ENCODE measurements at regions not wholly inside any gene's neighbourhood (a gene's known extent, or its start where the extent isn't known, plus 50 kb on each side); places are given as distances from the start of the nearest gene placed in this dataset.

DNA sequence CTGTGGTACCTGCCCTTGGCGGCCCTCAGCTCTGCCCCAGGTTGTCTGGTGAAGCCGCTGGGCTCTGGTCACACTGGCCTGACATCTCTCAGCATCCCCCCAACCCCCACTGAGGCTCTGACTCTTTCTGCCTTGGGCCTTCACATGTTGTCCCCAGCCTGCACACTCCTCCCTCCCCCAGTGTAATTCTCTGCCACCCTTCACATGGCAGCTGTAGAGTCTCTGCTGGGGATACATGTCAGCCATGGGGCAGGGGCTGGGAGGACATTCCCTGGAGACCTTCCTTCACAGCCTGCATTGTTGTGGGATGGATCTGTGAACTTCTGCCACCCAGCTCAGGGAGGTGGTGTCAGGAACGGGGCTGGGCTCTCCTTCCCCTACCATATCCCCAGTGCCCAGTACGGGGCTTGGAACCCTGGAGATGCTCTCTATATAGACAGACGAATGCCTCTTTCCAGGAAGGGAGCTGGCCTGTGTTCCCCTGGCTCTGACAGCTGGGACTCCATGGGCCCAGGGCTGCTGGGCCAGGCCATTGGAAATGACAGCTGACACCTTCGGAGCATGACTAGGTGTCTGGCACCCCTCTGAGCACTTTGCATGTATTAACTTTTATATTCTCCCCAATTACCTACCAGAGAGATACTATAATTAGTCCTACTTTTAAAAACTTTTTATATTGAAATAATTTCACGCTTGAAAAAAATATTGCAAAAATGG, 151.5 kb downstream of the INHBB start:
- peaks cover 9% of the 10 kb centered on the region for H3K27me3 Mint-ChIP-seq
- no peak overlapping the region for H3K4me3 Mint-ChIP-seq
- no peaks in the 10 kb centered on the region for H3K36me3 Mint-ChIP-seq
- H3K27ac Mint-ChIP-seq: no peak overlapping the region
- H3K9me3 Mint-ChIP-seq: no peaks in the 10 kb centered on the region
- peaks cover 0 to 2% (median 0%) of the 10 kb centered on the region in 3 donors for H3K4me1 Mint-ChIP-seq

- Mint-ChIP-seq H3K4me3 (no peak overlapping the region), H3K27me3 (peaks cover 9% of the 10 kb centered on the region), H3K4me1 (no peaks in the 10 kb centered on the region), H3K27ac (no peak overlapping the region), H3K9me3 (no peaks in the 10 kb centered on the region), H3K36me3 (no peaks in the 10 kb centered on the region)
These were observed 152.2 kb downstream of the INHBB start for GRCh38 chr2:120498121-120498520.

DNA sequence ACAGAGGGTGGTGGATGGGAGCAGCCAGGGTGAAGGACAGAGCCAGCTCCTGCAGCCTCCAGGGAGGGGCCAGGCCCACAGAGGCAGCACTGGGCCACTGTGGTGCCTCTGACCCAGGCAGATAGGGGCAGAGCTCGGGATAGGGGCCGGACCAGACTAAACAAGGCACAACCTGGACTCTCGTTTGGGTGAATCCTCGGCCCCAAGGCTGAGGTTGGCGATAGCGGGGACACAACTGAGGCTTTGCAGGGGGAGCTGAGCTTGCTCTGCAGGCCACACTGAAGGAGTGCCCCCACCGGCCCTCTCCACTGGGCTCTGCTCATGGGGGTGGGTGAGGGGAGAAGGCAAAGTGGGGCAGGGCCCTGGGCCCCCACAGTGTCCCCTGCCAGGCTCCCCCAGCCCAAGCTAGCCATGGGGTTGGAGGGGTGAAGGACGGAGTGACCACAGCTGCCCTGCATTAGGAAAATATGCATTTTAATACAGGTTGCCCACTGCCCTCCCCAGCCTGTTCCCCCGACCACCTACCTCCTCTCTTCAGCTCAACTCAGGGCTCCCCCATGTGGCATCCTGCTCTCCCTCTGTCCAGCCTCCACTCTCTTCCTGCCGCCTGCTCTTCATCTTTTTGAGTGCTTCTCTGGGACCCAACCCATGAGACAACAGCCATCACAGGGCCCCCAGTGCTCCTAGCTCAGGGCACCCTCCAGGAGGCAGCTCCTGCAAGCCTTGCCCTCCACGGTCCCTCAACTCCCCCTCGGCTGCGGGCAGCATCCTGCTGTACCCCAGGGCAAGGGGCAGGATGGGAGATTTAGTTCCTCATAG, 152.8 kb downstream of the INHBB start:
- no peaks in the 10 kb centered on the region for H3K4me1 Mint-ChIP-seq
- no peak overlapping the region for H3K27ac Mint-ChIP-seq
- no peak overlapping the region for H3K4me3 Mint-ChIP-seq
- H3K27me3 Mint-ChIP-seq: peaks cover 9% of the 10 kb centered on the region
- no peaks in the 10 kb centered on the region for H3K9me3 Mint-ChIP-seq
- H3K36me3 Mint-ChIP-seq: no peaks in the 10 kb centered on the region

GRCh38 chr2:120499784-120500495, 154.0 kb downstream of the INHBB start:
- Mint-ChIP-seq H3K27ac (no peak overlapping the region), H3K36me3 (no peaks in the 10 kb centered on the region), H3K27me3 (peaks cover 7% of the 10 kb centered on the region), H3K9me3 (no peaks in the 10 kb centered on the region), H3K4me1 (no peaks in the 10 kb centered on the region), H3K4me3 (no peak overlapping the region)

DNA sequence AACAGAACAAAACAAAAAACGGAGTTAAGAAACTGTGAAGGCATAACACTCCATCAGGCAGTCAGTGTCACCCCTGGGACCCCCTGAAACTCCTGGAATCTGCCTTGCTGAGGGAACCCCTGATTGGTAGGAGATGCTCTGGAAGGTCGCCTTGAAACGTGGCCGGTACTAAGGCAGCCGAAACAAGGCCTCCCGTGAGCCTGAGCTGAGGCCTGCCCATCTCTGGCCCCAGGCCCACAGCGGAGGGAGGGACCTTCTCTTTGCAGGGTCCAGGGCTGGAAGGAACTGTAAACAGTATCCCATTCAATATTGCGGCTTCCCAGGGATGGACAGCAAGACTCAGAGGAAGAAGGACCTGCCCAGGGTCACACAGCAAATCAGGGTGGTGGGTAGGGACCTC, 155.7 kb downstream of the INHBB start:
- Mint-ChIP-seq H3K4me3 (no peak overlapping the region), H3K36me3 (no peaks in the 10 kb centered on the region), H3K27ac (no peak overlapping the region), H3K4me1 (no peaks in the 10 kb centered on the region), H3K9me3 (no peaks in the 10 kb centered on the region), H3K27me3 (peaks cover 5% of the 10 kb centered on the region)

DNA sequence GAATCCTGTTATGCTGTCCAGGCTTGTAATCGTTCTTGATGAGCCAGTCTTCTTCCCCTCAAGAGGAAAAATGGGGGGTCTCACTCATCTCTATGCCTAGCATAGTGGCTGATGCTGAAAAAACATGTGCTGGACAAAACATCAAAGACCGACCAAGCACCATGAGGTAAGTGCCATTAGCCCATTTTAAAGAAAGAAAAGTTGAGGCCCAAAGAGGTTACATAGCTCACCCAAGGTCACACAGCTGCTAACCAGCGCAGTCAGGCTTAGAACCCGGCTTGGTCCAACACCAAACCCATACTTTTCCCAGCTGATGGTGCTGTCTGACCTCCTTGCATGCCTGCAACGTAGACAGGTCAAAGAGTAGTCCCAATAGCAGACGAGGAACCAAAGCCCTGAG, 156.4 kb downstream of the INHBB start:
- Mint-ChIP-seq H3K9me3 (no peaks in the 10 kb centered on the region), H3K4me3 (no peak overlapping the region), H3K36me3 (no peaks in the 10 kb centered on the region), H3K4me1 (no peaks in the 10 kb centered on the region), H3K27ac (no peak overlapping the region), H3K27me3 (peaks cover 3% of the 10 kb centered on the region)

GRCh38 chr2:120502761-120503160, 156.8 kb downstream of the INHBB start:
- Mint-ChIP-seq H3K27ac (no peak overlapping the region), H3K4me1 (no peaks in the 10 kb centered on the region), H3K27me3 (peaks cover 2% of the 10 kb centered on the region), H3K9me3 (no peaks in the 10 kb centered on the region), H3K4me3 (no peak overlapping the region), H3K36me3 (no peaks in the 10 kb centered on the region)

DNA sequence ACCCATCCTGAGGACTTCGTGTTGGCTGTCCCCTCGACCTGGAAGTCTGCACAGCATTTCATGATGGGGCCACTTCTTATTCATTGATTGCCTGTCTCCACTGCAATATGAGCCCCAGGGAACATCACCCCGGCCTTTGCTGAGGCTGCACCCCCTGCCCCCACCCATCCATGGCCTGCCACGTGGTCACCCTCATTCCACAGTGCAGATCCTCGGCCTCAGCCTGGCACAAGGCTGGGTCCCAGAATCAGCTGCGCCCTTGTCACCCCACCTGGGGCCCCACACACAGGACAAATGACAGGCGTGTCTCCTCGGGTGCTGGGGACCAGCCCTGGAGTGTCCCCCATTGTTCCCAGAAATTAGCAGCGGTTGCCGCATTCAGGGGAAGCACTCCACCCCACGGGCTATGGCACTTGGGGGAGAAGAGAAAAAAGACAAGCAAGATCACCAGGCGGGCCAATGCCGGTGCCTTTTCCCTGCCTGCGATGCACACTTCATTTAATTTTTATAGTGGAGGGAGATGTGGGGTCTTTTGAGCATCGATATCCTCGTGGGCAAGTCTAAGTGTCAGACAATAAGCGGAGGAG, 157.4 kb downstream of the INHBB start:
- H3K9me3 Mint-ChIP-seq: no peaks in the 10 kb centered on the region
- H3K4me1 Mint-ChIP-seq: no peaks in the 10 kb centered on the region
- no peaks in the 10 kb centered on the region for H3K36me3 Mint-ChIP-seq
- no peak overlapping the region for H3K4me3 Mint-ChIP-seq
- no peak overlapping the region for H3K27ac Mint-ChIP-seq
- H3K27me3 Mint-ChIP-seq: no peaks in the 10 kb centered on the region

DNA sequence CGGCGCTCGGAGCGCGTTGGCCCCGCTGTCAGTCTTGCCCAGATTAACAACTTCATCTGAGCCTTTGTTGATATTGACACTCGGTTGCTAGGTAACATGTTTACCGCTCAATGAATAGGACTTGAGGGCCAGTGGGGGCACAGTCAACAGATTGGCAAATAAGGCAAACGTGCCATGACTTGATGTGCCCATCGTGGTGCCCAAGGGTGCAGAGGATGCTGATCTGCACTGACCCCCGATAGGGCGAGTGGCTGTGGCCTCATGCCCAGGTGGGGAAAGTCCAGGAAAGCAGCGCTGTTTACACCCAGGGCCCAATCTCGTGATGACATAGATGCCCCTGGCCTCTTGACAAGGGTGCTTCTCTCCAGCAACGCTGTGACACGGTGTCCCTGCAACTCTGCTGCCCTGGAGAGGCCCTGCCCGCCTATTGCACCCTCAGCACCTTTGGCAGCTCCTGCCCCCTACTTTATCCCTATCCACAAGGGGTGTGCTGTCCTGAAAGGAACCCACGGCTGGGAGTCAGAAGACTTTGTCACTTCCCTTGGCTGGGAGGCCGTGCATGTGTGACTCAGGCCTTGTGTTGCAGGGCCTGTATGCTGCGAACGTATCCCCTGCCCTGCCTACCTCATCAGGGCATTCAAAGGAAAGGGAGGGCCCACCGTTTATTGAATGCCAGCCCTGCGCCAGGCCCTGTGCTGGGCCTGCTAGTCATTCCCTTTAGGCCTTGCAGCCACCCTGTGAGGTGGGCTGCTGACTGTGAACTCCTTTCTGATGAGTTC, 158.0 kb downstream of the INHBB start:
- Mint-ChIP-seq H3K4me3 (no peak overlapping the region), H3K9me3 (no peaks in the 10 kb centered on the region), H3K27ac (no peak overlapping the region), H3K27me3 (no peaks in the 10 kb centered on the region), H3K36me3 (no peaks in the 10 kb centered on the region), H3K4me1 (no peaks in the 10 kb centered on the region)

DNA sequence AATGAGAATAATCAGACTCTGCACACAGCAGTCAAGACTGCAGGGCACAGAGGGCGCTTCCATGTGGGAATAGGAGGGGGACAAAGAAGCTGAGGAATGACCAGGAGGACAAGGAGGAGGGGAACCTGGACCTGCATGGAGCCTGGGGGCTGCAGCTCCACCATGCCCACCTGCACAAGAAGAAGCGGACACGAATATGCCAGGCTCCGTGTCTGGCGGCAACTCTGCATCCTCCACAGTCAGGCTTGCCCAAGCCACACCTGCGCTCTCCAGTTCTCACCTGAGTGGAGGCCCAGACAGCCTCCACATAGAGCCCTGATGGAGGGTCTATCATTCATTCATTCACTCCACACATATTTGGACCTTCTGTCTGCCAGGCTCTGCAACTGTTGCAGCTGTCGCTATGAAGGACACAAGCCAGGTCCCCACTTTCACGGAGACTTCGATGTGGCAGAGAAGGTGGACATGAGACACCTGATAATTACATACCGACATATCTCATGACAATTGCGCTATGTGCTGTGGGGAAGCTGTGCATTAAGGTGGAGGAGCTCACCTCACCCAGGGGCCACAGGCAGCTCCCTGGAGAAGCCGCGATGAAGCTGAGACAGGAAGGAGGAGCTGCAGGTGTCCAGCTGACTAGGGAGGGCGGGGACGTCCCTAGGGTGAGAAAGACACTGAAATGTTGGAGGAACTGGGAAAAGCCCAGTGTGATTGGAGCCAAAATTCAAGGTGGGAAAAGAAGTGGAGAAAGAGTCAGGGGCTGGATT, 159.2 kb downstream of the INHBB start:
- H3K4me3 Mint-ChIP-seq: peak overlapping the region in 1 of 4 donors; percentile 50
- no peak overlapping the region for H3K27ac Mint-ChIP-seq
- H3K4me1 Mint-ChIP-seq: no peaks in the 10 kb centered on the region
- no peaks in the 10 kb centered on the region for H3K27me3 Mint-ChIP-seq
- no peaks in the 10 kb centered on the region for H3K9me3 Mint-ChIP-seq
- no peaks in the 10 kb centered on the region for H3K36me3 Mint-ChIP-seq

- Mint-ChIP-seq H3K4me3 (no peak overlapping the region), H3K27ac (no peak overlapping the region), H3K4me1 (no peaks in the 10 kb centered on the region), H3K9me3 (no peaks in the 10 kb centered on the region), H3K27me3 (no peaks in the 10 kb centered on the region), H3K36me3 (no peaks in the 10 kb centered on the region)
These were observed 162.7 kb downstream of the INHBB start for GRCh38 chr2:120508567-120509041.

DNA sequence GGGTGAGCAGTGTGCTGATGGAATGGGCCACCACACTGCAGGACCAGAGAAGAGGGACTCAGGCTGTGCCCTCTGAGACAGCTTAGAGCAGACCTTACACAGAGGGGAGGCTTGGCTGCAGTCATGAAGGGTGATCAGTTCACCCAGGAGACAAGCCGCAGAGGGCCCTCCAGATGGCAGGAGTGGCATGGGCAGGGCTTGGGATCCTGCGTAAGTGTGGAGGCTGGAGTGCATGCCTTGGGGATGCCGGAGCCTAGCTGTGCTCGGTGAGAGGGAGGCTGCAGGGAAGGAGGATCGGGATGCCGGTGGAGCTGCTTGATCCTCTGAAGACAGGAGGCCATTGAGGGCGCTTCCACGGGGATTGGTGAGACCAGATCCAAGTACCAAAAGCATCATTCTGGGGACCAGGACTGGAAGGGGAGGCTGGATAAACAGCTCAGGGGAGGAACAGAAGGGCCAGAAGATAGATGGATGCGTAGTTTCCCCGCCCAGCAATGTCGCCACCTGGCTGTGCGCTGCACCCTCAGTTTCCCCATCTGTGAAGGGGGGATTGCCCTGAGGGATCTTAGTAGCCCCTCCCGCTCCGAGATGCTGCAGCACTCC, 163.4 kb downstream of the INHBB start:
- Mint-ChIP-seq H3K27me3 (no peaks in the 10 kb centered on the region), H3K27ac (no peak overlapping the region), H3K4me3 (no peak overlapping the region), H3K36me3 (no peaks in the 10 kb centered on the region), H3K4me1 (no peaks in the 10 kb centered on the region), H3K9me3 (no peaks in the 10 kb centered on the region)

- Mint-ChIP-seq H3K27ac (no peak overlapping the region), H3K9me3 (no peaks in the 10 kb centered on the region), H3K27me3 (no peaks in the 10 kb centered on the region), H3K36me3 (no peaks in the 10 kb centered on the region), H3K4me3 (no peak overlapping the region), H3K4me1 (no peaks in the 10 kb centered on the region)
These were observed 164.2 kb downstream of the INHBB start for GRCh38 chr2:120509991-120510735.

Data from IgD-negative memory B cell (primary cell).